GM10266 (cell line): ENCODE measurements at regions not wholly inside any gene's neighbourhood (a gene's known extent, or its start where the extent isn't known, plus 50 kb on each side); places are given as distances from the start of the nearest gene placed in this dataset.

Source experiments
- DNase-seq: peaks from one replicate; pipeline ENCODE4 v3.0.0; 2012; ENCODE audit errors: extremely low spot score
- TF ChIP-seq, protein P1 (sequence below): IDR thresholded peaks from 2 replicates; pipeline ENCODE4 v1.5.1; 2012; ENCODE audit warnings: mild to moderate bottlenecking, low read depth; ENCODE audit not compliant: control insufficient read depth, insufficient read depth; ENCODE audit errors: missing control alignments

DNA sequence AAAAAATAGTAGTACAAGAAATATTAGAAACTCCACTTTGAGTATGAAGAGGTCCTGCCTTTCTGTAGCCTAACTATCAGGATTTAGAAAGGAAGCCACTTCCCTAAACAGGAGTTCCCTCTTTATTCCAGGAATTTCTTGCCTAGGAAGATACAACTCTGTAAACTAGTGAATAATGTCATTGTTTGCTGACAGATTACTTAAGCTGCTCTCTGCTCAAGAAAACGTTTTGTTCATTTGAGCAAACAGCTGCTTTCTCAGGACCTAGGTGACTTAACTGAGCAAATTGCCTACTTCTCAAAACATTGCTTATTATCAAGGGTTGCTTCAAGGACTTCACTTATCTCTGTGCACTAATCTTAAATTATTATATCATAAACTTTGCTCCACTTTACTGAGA lies 1419.4 kb upstream of the SLC10A2 start:
- DNase-seq = no peak
- TF ChIP-seq, protein P1, sequence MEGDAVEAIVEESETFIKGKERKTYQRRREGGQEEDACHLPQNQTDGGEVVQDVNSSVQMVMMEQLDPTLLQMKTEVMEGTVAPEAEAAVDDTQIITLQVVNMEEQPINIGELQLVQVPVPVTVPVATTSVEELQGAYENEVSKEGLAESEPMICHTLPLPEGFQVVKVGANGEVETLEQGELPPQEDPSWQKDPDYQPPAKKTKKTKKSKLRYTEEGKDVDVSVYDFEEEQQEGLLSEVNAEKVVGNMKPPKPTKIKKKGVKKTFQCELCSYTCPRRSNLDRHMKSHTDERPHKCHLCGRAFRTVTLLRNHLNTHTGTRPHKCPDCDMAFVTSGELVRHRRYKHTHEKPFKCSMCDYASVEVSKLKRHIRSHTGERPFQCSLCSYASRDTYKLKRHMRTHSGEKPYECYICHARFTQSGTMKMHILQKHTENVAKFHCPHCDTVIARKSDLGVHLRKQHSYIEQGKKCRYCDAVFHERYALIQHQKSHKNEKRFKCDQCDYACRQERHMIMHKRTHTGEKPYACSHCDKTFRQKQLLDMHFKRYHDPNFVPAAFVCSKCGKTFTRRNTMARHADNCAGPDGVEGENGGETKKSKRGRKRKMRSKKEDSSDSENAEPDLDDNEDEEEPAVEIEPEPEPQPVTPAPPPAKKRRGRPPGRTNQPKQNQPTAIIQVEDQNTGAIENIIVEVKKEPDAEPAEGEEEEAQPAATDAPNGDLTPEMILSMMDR = no peak

- DNase-seq = no peak
- TF ChIP-seq, protein P1 = no peak
Measured at GRCh38 chr13:104483631-104484030, 1417.4 kb upstream of the SLC10A2 start.

DNA sequence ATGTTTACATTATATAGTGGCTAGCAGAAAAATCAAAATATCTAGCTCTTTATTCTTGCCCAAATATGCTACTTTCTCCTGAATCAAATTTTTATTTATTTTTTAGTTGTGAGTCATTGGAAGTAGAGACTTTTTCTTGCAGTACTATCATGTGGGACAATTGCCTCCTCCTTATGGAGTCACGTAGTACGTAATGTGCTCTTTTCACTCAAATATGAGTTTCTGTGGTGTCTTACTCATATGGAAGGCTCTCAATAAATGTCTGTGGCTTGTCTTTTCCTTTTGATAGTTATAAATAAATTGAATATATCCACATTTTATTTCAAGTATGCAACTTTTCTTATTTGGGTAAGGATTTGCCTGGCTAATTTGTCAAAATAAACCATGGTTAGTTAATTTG lies 1411.0 kb upstream of the SLC10A2 start:
- DNase-seq = no peak
- TF ChIP-seq, protein P1 = no peak

DNA sequence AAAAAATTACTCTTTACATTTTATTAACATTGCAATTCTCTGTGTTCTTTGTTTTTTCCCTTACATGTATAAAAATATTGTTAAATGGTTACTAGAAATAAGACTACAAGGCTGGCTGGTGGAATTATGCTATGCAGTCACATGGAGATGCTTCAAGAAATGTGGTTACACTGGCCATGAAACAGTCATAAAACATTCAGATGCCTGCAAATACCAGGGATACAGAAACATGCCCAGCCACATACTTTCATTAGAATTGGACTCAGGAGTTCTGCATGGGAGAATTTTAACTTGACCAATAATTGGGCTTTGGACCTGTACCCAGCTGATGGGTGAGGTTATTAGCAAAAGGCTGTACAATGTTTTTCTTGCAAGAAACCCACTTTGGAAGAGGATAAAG lies 1407.7 kb upstream of the SLC10A2 start:
- TF ChIP-seq, protein P1 = no peak
- no peak for DNase-seq

- TF ChIP-seq, protein P1 = no peak
- DNase-seq = no peak
Measured at GRCh38 chr13:104466016-104466415, 1399.8 kb upstream of the SLC10A2 start.

- DNase-seq = no peak
- TF ChIP-seq, protein P1 = no peak
Measured at GRCh38 chr13:104461049-104461448, 1394.8 kb upstream of the SLC10A2 start.

DNA sequence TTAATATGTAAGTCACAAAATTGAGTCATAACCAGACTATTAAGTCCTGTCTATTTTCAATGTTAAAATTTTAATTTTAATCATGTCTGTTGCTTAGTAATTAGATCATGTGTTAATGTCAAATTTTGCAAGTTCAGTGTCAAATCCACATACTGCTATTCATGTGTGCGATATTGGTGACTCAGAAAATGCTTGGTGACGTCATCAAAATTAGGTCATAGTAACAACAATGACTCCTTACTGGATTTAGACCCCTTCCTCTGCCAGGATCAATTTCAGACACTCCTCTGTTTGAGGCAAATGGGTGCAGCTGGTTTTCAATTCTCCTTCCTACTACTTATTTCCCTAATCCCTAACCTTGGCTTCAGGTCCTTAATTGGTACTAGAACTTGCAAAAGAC lies 1394.3 kb upstream of the SLC10A2 start:
- TF ChIP-seq, protein P1 = no peak
- no peak for DNase-seq
